ENCODE measurements at regions not wholly inside any gene's neighbourhood (a gene's known extent, or its start where the extent isn't known, plus 50 kb on each side); places are given as distances from the start of the nearest gene placed in this dataset.

- TF ChIP-seq CTCF (IDR thresholded peaks at IDR 0.05): no peak
- TF ChIP-seq POLR2A (IDR thresholded peaks at IDR 0.05; ENCODE audit: low read depth): no peak
- TF ChIP-seq EP300 (IDR thresholded peaks at IDR 0.05): no peak
- no peak for TF ChIP-seq POLR2AphosphoS5 (IDR thresholded peaks at IDR 0.05)
Measured at GRCh38 chr2:7736646-7737305, 819.6 kb downstream of the RNF144A start.

Data from esophagus muscularis mucosa (tissue), 4 donors.